ENCODE measurements at regions not wholly inside any gene's neighbourhood (a gene's known extent, or its start where the extent isn't known, plus 50 kb on each side); places are given as distances from the start of the nearest gene placed in this dataset.
"Not testable (repeated sequence)": the region's sequence is repeated elsewhere in the genome, so short reads cannot be mapped to it uniquely, and the experiment has no call there.

GRCh38 chr6:48520951-48521350 lies 410.0 kb upstream of the PTCHD4 start:
- intact Hi-C loops (cut with DNase I), result no loop called here
- Histone ChIP-seq H3K9me3 (no peaks in the 10 kb centered on the region), H3K4me1 (no peaks in the 10 kb centered on the region), H3K27ac (no peak overlapping the region), H3K36me3 (ENCODE audit: insufficient read depth in 1 of 2, low read depth in 1 of 2) (no peaks in the 10 kb centered on the region), H3K4me3 (no peak overlapping the region), H3K27me3 (ENCODE audit: insufficient read depth in 3 of 3, low read length in 2 of 3) (no peaks in the 10 kb centered on the region)
- ATAC-seq, result no peak
- no peak for DNase-seq
- TF ChIP-seq CTCF (IDR thresholded peaks at IDR 0.05), result no peak
- WGBS, 3 donors, result 73 to 94% (median 88%) methylated on average over 2 of the region's 2 CpGs

- Histone ChIP-seq H3K36me3 (ENCODE audit: insufficient read depth in 1 of 2, low read depth in 1 of 2) (no peaks in the 10 kb centered on the region), H3K9me3 (no peaks in the 10 kb centered on the region), H3K27me3 (ENCODE audit: insufficient read depth in 3 of 3, low read length in 2 of 3) (no peaks in the 10 kb centered on the region), H3K27ac (no peak overlapping the region), H3K4me3 (no peak overlapping the region), H3K4me1 (no peaks in the 10 kb centered on the region)
- TF ChIP-seq CTCF (IDR thresholded peaks at IDR 0.05), result no peak
- DNase-seq (no peak), ATAC-seq (no peak)
- intact Hi-C loops (cut with DNase I), result no loop called here
Observed at GRCh38 chr6:48512390-48512789, 401.4 kb upstream of the PTCHD4 start.

- Histone ChIP-seq H3K27ac (no peak overlapping the region), H3K36me3 (ENCODE audit: insufficient read depth in 1 of 2, low read depth in 1 of 2) (no peaks in the 10 kb centered on the region), H3K27me3 (ENCODE audit: insufficient read depth in 3 of 3, low read length in 2 of 3) (no peaks in the 10 kb centered on the region), H3K4me1 (no peaks in the 10 kb centered on the region), H3K4me3 (no peak overlapping the region), H3K9me3 (no peaks in the 10 kb centered on the region)
- DNase-seq, result no peak
- no peak for TF ChIP-seq CTCF (IDR thresholded peaks at IDR 0.05)
- 63 to 72% (median 63%) methylated on average over 2 of the region's 2 CpGs for WGBS, 3 donors
- intact Hi-C loops (cut with DNase I), result no loop called here
- ATAC-seq, result no peak
Observed at GRCh38 chr6:48511378-48511777, 400.4 kb upstream of the PTCHD4 start.

GRCh38 chr6:48505621-48506020 lies 394.6 kb upstream of the PTCHD4 start:
- intact Hi-C loops (cut with DNase I), result no loop called here
- no peaks in the 10 kb centered on the region for H3K27me3 ChIP-seq (ENCODE audit: insufficient read depth in 3 of 3, low read length in 2 of 3)
- no peak overlapping the region for H3K27ac ChIP-seq
- WGBS, 3 donors, result 53 to 69% (median 65%) methylated on average over 2 of the region's 2 CpGs
- DNase-seq (no peak), ATAC-seq (no peak)
- no peaks in the 10 kb centered on the region for H3K9me3 ChIP-seq
- H3K4me1 ChIP-seq, result no peaks in the 10 kb centered on the region
- H3K36me3 ChIP-seq (ENCODE audit: insufficient read depth in 1 of 2, low read depth in 1 of 2), result no peaks in the 10 kb centered on the region
- TF ChIP-seq CTCF (IDR thresholded peaks at IDR 0.05), result no peak
- no peak overlapping the region for H3K4me3 ChIP-seq

GRCh38 chr6:48493432-48493831 lies 382.4 kb upstream of the PTCHD4 start:
- ATAC-seq; DNase-seq; H3K4me3 ChIP-seq; H3K27ac ChIP-seq; H3K36me3 ChIP-seq (ENCODE audit: insufficient read depth in 1 of 2, low read depth in 1 of 2); H3K4me1 ChIP-seq; intact Hi-C loops (cut with DNase I); H3K9me3 ChIP-seq; H3K27me3 ChIP-seq (ENCODE audit: insufficient read depth in 3 of 3, low read length in 2 of 3): not testable (repeated sequence)
- WGBS, 3 donors, result 77 to 87% (median 80%) methylated on average over 2 of the region's 2 CpGs

Measured in psoas muscle (tissue), 7 donors.